KMS-11 (cell line): ENCODE measurements at regions not wholly inside any gene's neighbourhood (a gene's known extent, or its start where the extent isn't known, plus 50 kb on each side); places are given as distances from the start of the nearest gene placed in this dataset.

Experiments
- H2AFZ ChIP-seq: fragments of 200-600 bp; sonication (generic); 2 replicates; pipeline ENCODE4 v1.6.1; 2016; ENCODE audit warnings: antibody characterized with exemption, mixed run types, low read depth
- H3K27ac ChIP-seq: fragments of 200-600 bp; sonication (generic); 2 replicates; pipeline ENCODE4 v1.6.1; 2016; ENCODE audit warnings: mild to moderate bottlenecking, mixed run types
- H3K27me3 ChIP-seq: fragments of 200-600 bp; sonication (generic); 2 replicates; pipeline ENCODE4 v1.6.1; 2017; ENCODE audit warnings: mild to moderate bottlenecking, low read depth, mixed run types, moderate library complexity; ENCODE audit not compliant: insufficient read depth
- H3K36me3 ChIP-seq: fragments of 200-600 bp; sonication (generic); 2 replicates; pipeline ENCODE4 v1.6.1; 2017; ENCODE audit warnings: mild to moderate bottlenecking, mixed run types; ENCODE audit not compliant: insufficient read depth
- H3K4me1 ChIP-seq: fragments of 200-600 bp; sonication (generic); 2 replicates; pipeline ENCODE4 v1.6.1; 2016; ENCODE audit warnings: mild to moderate bottlenecking, low read depth, mixed run types; ENCODE audit not compliant: poor library complexity, severe bottlenecking
- H3K4me2 ChIP-seq: fragments of 200-600 bp; sonication (generic); 2 replicates; pipeline ENCODE4 v1.7.0; 2016; ENCODE audit warnings: mild to moderate bottlenecking, mixed run types
- H3K4me3 ChIP-seq: fragments of 200-600 bp; sonication (generic); IDR thresholded peaks from 2 replicates; pipeline ENCODE4 v1.6.1; 2017; ENCODE audit warnings: low read depth, low read length, mixed read lengths; ENCODE audit not compliant: insufficient read depth
- H3K79me2 ChIP-seq: fragments of 200-600 bp; sonication (generic); 2 replicates; pipeline ENCODE4 v1.6.1; 2016; ENCODE audit warnings: low read depth, mixed run types; ENCODE audit not compliant: insufficient read depth
- H3K9ac ChIP-seq: fragments of 200-600 bp; sonication (generic); 2 replicates; pipeline ENCODE4 v1.6.1; 2016; ENCODE audit warnings: mild to moderate bottlenecking, mixed run types
- H4K20me1 ChIP-seq: fragments of 200-600 bp; sonication (generic); 2 replicates; pipeline ENCODE4 v1.6.1; 2016; ENCODE audit warnings: mild to moderate bottlenecking, mixed run types; ENCODE audit not compliant: insufficient read depth
- TF ChIP-seq, protein P1 (sequence below): fragments of 200-600 bp; sonication (generic); conservative IDR thresholded peaks from 2 replicates; pipeline ENCODE4 v1.6.1; 2017; ENCODE audit warnings: low read depth, mild to moderate bottlenecking, antibody characterized with exemption, low read length, moderate library complexity, mixed read lengths

DNA sequence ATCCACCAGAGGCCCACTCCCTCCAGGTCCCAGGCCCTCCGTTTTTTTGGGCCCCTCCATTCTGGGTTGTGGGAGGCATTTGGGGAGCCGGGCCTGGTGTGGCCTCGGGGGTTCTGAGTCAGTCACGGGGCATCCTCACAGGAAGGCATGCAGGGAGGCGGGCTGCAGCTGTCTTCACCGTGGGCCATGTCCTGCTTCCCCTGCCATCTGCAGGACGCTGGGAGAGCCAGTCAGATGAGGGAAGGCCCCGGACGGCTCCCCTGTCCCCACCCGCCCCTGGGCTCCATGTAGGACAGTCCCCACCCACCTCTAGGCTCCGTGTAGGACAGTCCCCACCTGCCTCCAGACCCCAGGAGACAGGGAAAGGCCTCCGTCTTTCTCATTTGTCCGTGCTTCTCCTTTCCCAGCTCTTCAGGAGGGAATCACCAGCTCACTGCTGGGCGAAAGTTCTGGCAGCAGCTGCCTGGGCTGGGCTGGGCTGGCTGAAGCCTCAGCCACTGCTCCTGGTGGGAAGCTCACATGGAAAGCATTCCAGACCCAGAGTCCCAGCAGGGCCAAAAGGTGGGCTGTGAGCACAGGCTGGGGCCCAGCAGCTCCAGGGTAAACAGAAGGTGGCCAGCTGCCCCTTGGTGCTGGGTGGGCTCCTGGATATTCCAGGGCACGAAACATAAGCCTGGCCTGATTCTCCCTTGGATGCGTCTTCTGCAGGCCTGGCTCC, 217.8 kb downstream of the KIF26A start:
- Histone ChIP-seq H3K4me2 (no peak overlapping the region), H3K4me1 (no peaks in the 10 kb centered on the region), H3K79me2 (no peaks in the 10 kb centered on the region), H3K27me3 (no peaks in the 10 kb centered on the region; the same call in 1 of the 2 replicates), H4K20me1 (no peaks in the 10 kb centered on the region), H2AFZ (no peak overlapping the region), H3K4me3 (no peak overlapping the region), H3K36me3 (no peaks in the 10 kb centered on the region), H3K9ac (no peak overlapping the region), H3K27ac (no peak overlapping the region)
- TF ChIP-seq, protein P1, sequence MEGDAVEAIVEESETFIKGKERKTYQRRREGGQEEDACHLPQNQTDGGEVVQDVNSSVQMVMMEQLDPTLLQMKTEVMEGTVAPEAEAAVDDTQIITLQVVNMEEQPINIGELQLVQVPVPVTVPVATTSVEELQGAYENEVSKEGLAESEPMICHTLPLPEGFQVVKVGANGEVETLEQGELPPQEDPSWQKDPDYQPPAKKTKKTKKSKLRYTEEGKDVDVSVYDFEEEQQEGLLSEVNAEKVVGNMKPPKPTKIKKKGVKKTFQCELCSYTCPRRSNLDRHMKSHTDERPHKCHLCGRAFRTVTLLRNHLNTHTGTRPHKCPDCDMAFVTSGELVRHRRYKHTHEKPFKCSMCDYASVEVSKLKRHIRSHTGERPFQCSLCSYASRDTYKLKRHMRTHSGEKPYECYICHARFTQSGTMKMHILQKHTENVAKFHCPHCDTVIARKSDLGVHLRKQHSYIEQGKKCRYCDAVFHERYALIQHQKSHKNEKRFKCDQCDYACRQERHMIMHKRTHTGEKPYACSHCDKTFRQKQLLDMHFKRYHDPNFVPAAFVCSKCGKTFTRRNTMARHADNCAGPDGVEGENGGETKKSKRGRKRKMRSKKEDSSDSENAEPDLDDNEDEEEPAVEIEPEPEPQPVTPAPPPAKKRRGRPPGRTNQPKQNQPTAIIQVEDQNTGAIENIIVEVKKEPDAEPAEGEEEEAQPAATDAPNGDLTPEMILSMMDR = no peak

DNA sequence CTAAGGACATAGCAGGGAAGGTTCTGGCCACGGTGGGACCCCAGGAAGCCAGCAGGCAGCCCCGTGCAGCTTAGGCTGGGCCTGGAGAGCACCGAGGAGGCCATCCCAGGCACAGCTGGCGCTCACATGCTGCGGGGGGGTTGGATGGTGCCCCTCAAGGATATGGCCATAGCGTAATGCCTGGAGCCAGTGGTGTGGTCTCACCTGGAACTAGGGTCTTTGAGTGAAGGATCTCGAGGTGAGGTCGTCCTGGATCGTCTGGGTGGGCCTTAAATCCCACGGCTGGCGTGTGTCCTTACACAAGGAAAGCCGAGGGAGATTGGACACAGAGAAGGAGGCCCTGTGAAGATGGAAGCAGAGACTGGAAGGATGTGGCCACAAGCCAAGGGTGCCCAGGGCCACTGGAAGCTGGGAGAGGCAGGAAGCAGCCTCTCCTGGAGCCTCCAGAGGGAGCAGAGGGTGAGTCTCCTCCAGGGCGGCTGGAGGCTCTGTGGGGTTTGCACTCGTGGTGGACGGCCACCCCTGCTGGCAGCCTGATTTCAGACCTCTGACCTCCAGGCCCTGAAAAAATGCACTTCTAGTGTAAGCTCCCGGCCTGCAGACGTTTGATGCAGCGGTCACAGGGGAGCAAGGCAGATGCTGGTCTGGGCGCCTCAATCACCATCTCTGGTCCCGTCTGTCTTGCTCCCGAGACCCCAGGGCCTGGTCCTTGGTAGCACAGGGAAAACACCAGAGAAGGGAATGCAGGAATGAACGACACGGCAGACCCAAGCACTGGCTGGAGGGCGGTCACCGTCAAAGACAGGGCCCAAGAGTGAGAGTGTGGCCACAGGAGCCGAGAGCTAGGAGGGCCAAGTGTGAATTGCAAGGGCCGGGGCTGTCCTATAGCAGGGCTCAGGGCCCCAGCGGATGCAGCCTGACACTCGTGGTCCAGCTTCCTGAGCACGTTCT, 218.6 kb downstream of the KIF26A start:
- no peaks in the 10 kb centered on the region for H4K20me1 ChIP-seq
- no peak overlapping the region for H3K4me3 ChIP-seq
- H3K27ac ChIP-seq = no peak overlapping the region
- H2AFZ ChIP-seq = no peak overlapping the region
- H3K4me1 ChIP-seq = no peaks in the 10 kb centered on the region
- H3K27me3 ChIP-seq = no peaks in the 10 kb centered on the region; the same call in 1 of the 2 replicates
- no peaks in the 10 kb centered on the region for H3K79me2 ChIP-seq
- no peaks in the 10 kb centered on the region for H3K36me3 ChIP-seq
- no peak overlapping the region for H3K4me2 ChIP-seq
- no peak overlapping the region for H3K9ac ChIP-seq
- TF ChIP-seq, protein P1 = no peak

DNA sequence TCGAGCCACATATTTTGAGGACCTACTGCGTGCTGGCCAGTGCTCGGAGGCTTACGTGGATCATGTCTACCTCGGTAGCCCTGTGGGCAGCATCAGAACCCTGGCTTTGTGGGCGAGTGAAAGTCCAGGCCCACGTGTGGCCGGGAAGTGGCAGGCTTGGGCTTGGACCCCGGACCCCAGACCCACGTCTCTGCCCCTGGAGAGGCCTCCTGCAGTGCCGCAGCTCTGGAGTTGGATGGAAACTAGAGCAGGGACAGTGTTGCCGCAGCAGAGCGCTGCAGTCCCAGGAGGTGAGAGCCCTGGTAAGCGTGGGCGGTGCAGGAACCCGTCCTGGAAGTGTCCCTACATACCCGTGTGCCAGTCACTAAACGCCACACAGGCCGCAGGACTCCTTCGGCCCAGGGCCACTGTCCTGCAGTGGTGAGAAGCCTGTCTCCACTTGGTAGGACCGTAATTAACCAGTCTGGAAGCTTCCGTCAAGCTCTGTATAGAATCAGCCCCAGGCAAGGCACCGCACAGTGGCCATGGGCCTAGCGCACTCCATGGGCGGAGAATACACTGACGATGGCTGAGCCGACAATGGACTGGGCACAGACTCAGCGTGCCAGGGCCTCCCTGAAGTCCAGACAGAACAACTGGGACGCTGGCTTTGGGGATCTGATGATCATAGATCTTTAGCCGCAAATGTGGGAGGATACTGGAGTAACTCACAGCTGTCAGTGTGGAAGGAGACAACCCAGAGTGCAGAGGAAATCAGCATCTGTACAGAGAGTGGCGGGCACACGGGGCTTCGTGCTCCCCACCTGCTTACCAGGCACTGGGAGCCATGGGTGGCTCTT, 219.5 kb downstream of the KIF26A start:
- Histone ChIP-seq H3K79me2 (no peaks in the 10 kb centered on the region), H3K4me2 (no peak overlapping the region), H3K9ac (no peak overlapping the region), H3K27ac (no peak overlapping the region), H3K27me3 (no peaks in the 10 kb centered on the region; the same call in 1 of the 2 replicates), H2AFZ (no peak overlapping the region), H3K4me3 (no peak overlapping the region), H3K4me1 (no peaks in the 10 kb centered on the region), H3K36me3 (no peaks in the 10 kb centered on the region), H4K20me1 (no peaks in the 10 kb centered on the region)
- TF ChIP-seq, protein P1 = no peak

DNA sequence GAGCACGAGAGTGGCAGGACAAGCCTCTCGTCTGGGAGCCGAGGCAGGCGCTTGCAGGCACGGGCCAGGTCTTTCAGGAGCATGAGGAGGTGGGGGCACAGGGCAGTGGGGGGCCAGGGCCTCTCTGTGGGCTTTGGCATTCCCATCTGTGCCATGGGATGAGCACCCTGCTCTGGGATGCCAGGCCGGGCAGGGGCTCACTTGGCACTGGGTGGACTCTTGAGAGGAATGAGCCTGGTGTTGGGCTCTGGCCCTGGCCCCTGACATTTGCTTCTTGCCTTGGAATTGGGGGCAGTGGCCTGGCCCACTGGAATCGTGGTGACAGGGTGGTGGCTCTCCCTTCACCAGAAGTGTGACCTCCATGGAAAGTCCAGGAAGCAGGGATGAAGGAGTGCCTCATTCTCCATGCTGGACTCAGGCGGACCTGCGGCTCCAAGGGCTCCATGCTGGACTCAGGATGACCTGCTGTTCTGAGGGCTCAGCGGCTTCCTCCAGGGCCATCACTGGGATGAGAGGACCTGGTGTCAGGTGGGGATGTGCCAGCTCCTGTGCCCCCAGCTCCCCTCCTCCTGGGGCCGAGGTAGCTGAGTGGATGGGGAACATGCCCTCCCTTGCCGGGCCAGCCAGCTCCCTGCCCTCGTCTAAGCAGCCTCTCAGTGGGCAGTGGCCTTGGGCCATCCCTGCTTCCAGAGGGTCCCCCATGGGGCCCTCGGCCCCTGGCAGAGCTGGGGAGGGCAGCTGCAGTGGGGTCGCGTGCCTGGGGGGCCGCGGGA, 220.3 kb downstream of the KIF26A start:
- Histone ChIP-seq H3K36me3 (no peaks in the 10 kb centered on the region), H3K4me2 (no peak overlapping the region), H3K4me1 (no peaks in the 10 kb centered on the region), H3K27me3 (no peaks in the 10 kb centered on the region; the same call in 1 of the 2 replicates), H3K4me3 (no peak overlapping the region), H2AFZ (no peak overlapping the region), H4K20me1 (no peaks in the 10 kb centered on the region), H3K27ac (no peak overlapping the region), H3K79me2 (no peaks in the 10 kb centered on the region), H3K9ac (no peak overlapping the region)
- TF ChIP-seq, protein P1 = no peak
